Fibroblast of skin of back (primary cell): ENCODE measurements at regions not wholly inside any gene's neighbourhood (a gene's known extent, or its start where the extent isn't known, plus 50 kb on each side); places are given as distances from the start of the nearest gene placed in this dataset.
A peak's percentile ranks its signal among the peaks of the same experiment; 100 is the strongest.

Experiments
- DNase-seq: peaks from one replicate; pipeline ENCODE4 v3.0.0-alpha.2; 2013

DNA sequence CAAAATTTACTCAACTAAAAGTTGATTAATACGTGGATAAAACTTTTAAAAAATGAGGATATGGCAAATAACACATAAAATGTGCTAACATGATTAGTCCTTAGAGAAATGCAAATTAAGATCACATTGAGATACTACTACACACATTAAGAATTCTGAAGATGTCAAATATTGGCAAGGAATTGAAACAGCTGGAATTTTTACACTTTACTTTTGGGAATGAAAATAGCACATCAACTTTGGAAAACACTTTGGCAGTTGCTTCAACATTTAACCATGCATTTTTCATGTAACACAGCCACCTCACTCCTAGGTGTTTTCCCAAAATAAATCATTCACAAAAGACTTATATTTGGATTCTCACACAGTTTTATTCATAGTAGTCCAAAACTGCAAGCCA is 687.9 kb upstream of the SETBP1 start:
- DNase-seq: no peak

DNA sequence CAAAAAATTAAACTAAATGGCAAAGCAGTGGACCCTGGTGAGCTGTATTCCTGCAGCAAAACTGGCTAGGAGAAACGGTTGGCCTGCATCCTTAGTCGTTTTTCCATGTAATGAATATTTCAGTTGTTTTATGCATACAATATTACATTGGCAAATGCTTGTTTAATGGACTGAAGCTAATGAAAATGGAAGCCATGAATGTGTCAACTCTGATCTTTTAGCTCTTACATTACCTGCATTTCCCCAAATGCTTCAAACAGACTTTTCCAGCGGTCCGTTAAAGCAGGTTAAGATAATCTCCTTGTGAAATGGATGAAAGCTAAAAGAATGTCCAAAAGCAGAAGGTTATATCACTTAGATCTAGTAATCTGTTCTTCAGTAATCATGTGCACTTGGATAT is 686.3 kb upstream of the SETBP1 start:
- DNase-seq: no peak

DNA sequence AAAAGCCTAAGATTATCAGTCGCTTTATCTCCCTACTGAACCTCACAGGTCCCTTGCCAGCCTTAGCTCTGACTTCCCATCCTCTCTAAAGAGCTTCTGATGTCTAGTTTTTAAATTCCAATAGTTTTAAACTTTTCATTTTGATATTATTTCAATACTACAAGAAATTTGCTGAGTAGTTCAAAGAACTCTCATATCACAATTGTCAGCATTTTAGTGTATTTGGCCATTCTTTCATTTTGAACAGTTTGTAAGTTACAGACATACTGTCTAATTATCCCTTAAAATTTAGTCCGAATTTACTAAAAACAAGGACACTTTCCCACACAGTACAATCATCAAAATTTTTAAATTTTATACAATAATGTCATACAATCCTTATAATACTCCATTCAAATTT is 666.8 kb upstream of the SETBP1 start:
- DNase-seq: no peak

DNA sequence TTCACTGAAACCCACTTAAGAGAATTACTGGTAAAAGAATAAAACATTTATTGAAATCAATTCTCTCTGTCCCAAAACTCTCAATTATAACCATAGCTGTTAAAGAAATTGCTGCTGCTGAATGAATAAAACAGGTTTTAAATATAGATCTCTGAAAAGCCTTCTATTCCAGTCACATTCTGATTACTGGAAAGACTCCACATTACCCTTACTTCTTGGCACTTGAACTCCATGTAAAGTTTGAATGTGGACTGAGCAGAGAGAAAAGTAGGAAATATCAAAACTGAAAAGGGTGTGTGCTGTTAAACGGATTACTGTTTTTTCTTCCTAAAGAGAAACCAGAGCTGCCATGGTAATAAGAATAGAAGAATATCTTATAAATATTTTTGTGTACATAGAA is 655.3 kb upstream of the SETBP1 start:
- DNase-seq: no peak

DNA sequence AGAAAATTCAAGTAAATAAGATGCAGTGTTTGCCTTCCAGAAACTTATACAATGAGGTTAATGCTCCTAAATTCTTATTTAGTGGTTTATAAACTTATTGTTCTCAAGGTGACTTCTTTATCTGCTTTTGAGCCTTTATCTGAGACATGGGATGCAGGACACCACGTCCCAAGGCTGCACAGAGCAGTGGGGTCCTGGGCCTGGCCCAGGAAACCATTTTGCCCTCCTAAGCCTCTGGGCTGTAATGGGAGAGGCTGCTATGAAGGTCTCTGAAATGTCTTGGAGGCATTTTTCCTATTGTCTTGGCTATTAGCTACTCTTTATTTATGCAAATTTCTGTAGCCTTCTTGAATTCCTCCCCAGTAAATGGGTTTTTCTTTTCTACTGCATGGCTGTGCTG is 652.6 kb upstream of the SETBP1 start:
- DNase-seq: no peak

DNA sequence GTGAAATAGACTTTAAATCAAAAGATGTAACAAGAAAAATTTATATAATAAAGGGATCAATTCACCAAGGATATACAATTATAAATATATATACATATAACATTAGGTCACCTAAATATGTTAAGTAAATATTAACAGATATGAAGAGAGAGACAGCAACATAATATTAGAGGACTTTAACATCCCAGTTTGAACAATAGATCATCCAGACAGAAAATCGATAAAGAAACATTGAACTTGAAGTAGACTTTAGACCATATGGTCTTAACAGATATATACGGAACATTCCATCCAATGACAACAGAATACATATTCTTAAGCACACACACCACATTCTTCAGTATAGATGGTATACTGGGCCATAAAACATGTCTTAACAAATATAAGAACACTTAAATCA is 649.6 kb upstream of the SETBP1 start:
- no peak for DNase-seq

DNA sequence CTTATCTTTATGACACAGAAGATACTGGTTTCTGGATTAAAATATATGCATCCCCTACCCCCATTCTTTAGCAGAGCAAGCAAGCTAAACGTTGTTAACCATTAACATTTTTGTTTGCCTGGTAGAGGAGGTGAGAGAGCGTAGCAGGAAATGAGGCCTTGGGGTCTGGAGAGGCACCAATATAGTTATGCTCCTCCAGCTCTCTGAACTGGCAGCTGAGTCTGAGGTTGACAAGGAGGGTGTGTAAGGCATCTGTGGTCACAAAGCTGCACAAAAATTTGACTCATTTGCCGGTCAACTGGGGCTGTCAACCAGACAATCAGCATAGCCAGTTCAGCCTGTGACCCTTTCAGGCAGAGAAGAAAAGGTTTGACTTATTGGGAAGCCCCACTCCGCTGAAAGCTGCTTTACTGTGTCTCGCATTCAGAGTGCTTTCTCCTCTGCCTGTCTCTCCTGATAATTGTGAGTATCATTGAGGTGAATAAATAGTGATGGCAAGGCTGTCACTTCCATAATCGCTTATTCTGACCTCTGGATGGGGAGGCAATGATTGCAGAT is 647.5 kb upstream of the SETBP1 start:
- no peak for DNase-seq

DNA sequence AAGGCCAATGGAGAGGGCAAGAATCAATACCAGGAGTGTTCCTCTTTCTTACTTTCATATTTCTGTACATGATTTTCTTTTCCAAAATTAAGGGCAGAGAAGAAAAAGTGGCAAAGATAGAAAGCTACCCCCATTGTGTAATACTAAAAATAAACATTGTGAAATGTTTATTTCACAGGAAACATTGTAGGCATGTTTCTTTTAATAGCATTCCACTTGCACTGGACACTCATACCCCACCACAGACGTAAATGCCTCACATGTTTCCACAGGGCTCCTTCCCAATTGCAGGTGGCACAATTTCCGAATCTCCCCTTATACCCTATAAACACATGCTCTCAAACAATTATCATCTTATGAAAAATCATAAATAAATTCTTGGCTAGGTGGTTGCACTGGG is 645.1 kb upstream of the SETBP1 start:
- no peak for DNase-seq

DNA sequence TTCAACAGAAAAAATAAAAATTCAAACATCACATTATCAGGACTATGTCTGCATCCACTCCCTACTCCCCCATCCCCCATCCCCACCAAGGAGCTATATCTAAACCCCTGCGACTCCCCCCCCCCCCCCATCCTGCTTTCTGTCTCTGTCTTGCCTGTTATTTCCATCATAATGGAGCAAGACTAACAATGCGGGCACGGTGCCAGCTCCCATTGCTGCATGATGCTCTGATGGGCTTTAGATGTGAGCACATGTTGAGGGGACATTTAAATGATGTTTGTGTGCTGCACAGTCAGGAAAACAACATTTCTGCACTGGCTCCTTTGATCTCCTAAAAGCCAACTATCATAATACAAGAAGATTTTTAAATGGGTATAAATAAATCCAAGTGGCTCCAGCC is 644.2 kb upstream of the SETBP1 start:
- no peak for DNase-seq

DNA sequence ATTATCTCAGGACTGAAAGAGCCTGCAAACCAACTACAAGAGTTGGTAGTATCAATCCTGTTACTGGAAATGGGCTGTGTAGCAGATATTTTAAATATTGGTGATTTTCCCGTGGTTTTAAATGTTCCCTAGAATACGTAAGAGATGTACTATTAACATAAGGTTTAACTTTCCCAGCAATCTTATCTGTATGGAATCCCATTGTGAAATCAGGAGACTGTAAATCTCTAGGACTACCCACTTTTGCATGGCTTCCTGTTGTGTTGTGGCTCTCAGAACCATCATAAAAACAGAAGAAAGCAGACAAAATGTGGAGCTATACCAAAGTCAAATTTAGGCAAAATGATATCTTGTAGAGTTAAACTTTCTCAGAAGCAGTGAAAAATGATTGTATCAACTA is 641.5 kb upstream of the SETBP1 start:
- DNase-seq: no peak

DNA sequence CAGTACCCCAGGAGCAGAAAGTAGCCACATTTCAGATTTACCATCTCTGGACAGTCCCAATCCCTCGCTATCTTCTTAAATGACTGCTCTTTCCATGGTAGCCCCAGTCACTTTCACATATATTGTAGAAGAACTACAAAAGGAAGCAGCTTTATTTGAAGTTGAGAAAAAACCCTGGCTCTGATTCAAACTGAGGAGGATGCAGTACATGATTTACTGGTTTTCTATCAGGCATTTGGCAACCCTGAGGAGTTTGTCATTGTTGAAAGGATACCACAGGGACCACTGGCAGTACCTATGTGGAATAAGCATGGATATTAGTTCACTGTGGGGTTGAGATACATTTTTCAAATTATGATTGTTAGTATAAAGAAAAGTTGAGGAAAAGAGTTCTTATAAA is 640.9 kb upstream of the SETBP1 start:
- no peak for DNase-seq

DNA sequence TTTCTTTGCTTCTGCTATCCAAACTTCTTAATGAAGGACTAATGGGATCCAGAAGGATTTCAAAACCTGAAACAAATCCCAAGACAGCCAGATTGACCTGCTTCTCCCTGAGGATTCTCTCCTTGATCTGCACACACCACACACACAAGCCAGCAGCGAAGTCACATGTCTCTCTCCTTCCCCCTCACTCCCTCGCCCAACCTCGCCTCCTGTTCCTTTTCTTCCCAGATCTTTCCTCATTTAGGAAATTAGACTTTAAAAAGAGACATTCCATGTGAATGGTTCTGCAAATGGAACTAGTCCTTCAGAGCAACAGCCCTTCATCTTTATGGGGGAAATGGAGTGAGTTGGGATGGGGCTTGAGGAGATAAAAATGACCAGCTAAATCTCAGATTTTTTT is 639.1 kb upstream of the SETBP1 start:
- DNase-seq: no peak

DNA sequence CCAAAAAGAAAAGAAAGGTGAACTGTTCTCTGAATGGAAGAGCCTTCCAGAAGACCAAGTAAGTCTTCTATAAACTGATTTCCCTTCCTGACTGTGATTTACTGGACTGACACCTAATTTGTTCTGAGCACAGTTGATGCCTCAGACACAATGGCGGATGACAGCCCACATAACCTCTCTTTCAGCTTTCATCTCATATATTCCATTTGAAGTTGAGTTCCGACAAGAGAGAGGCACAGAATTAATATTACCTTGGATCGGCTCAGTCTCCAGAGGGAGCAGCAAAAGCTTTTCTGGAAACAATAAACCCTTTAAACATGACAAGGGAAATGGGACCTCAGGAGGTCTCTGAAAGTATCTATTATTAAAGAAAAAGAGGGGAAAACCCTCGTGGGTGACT is 638.7 kb upstream of the SETBP1 start:
- DNase-seq: no peak

DNA sequence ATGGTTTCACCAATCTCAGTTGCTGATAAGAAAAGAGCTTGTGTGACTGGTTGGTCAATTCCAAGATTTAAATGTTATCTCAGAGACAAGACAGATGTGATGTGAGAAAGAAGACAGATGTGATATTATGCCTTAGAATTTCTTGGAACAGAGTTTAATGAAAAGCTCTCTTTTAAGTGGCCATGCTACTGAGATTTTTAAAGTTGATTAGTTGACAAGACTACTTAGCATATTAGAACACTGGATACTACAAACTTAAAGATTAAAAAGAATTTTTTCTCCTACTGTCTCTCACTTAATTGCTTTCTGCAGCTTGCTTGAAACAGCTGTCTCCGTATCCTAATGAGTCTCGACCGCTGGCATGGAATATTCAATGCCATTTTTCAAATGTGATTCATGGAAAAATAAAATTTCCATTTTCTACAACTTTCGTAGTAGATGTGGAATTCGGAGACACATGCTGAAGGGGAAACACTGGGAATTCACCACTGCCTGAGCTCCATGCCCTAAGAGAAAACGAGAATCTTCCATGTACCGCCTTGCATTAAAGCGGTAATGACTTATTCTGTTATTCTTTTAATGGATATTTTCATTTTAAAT is 634.2 kb upstream of the SETBP1 start:
- no peak for DNase-seq

DNA sequence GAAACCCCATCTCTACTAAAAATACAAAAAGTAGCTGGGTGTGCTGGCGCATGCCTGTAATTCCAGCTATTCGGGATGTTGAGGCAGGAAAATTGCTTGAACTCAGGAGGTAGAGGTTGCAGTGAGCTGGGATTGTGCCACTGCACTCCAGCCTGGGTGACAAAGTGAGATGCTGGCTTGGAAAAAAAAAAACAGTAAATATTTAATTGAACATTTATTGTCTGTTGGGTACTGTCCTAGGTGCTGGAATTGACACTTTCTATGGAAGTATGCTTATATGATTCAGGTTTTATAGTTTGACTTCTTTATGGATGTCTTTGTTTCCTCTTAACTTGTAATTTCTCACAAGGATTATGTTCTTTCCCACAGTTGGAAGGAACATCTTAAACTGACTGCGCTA is 633.1 kb upstream of the SETBP1 start:
- no peak for DNase-seq

DNA sequence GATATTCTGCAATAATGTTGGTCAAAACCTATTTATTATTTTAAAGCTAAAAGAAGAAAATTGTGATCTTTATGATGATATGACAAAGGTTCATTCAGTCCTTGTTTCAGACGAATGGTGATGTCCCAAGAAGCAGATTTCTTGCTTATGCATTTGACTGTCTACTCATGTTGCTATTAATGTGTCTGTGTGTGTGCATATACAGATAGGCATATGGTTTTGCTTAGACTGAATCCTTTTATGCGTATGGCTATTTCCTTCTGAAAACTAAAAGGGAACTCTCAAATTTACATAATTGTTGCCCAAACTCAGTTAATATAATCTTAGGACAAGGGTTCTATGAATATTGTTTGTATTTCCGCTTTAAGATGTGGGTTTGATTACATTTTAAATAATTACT is 632.3 kb upstream of the SETBP1 start:
- DNase-seq: no peak

DNA sequence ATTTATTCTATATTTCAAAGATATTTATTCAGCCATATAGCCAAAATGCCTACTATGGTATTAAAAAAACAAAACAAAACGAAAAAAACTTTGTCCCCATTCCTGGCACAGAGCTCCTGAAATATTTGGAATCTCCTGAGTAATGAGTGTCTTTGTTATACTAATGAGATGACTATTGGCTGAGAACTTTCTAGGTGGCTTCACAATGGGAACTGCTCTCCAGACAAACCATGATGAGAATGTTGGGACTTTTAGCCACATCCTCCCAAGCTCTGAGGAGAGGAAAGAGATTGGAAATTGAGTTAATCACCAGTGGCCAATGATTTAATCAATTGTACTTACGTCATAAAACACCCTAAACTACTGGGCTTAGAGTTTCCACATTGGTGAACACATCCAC is 631.8 kb upstream of the SETBP1 start:
- no peak for DNase-seq

DNA sequence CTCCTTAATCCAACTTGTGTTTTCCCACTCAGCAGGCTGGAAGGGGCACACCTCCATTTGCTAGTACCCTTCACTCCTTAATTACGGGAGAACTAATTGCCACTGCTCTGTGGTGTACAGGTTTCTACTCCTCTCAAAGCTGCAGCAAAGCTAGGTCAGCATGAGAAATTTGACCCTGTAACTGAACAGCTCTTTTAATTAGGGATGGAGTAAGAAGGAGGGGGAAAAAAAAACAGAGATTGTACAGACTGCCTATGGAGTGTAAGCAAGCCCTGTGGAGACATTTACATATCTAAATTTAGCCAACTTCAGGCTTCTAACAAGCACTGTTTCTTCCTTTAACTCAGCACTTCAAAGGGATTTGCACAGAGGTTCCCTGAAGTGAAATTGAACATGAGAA is 629.7 kb upstream of the SETBP1 start:
- DNase-seq: no peak

DNA sequence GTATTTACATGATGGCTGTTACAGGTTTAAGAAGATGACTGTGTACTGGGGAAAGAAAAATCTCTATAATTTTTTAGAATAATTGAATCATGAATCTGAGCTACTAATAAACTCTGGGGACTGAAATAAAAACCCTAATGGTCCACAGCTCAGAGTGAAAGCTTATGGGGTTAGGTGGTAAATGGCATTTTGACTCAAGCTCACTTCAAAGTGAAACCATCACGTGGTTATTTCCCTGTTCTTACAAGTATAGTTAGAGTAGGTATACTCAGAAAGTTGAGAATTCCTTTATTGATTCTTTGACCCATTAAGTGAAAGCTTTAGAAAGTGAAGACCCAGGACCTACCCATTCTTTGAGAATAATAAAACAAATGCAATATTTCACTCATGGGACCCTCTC is 626.2 kb upstream of the SETBP1 start:
- DNase-seq: no peak

DNA sequence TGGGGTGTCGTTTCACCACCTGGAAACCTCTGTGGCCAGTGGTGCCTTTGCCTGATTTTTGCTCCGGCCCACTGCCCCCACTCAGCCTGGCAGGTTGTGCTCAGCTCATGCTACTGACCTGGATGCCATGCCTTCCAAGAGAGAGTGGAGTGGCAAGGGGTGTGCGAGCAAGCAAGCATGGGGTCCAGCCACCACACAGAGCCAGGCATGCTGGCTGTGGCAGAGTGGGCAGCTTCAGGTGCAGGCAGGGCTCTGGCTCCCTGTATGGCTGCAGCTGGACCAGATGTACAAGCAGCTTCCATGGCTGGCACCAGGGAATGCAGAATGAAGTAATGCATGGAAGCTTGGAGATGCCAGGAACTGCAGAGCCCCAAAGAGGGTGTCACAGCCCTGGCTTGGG is 620.5 kb upstream of the SETBP1 start:
- DNase-seq: no peak

DNA sequence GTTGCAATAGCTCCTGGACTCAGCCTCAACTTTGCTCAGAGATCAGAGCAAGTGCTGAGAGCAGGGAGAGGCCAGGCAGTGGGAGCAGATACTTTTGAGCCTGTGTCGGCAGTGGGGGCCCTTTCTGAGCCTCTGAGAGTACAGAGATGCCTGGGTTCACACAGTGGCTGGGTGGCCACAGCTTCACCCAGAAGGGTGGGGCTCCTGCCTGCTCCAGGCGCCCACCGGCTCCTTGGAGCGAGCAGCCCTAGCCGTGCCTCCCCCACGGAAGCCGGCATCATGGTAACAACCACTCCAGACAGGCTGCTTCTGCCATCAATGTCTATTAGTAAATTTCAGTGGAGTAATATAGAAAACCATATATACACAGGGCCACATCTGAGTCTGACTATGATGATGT is 619.2 kb upstream of the SETBP1 start:
- no peak for DNase-seq

DNA sequence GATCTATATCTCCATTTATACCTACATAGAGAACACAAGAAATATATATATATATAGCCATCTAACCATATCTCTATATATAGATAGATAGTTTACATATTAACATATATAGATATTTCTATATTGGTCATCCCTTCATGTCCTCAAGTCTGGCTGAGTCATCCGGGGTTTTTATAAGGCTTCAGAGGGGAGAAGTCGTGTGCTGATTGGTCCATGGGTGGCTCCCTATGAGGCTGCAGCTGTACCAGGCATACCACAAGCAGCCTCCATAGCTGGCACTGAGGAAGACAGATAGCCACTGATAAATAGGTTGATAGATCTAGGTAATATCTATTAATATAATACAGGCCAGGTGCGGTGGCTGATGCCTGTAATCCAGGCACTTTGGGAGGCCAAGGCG is 618.3 kb upstream of the SETBP1 start:
- DNase-seq: peak; percentile 28

DNA sequence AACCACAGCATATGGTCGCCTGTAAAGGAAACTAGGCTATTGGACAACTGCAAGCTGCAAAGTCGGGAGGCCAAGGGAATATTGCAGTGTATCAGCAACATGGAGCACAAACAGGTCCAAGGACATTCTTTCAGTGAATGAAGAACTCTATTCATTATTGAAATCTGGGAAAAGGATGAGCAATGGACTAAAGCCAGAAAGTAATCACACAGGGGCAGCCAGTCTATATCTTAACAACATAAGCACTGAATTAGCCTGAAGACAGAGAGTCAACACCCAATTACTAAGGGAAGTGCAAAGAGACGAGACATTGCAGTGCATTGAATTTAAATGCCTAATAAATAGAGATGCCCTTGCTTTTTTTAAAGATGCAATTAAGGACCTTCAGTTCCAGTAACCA is 615.5 kb upstream of the SETBP1 start:
- no peak for DNase-seq

DNA sequence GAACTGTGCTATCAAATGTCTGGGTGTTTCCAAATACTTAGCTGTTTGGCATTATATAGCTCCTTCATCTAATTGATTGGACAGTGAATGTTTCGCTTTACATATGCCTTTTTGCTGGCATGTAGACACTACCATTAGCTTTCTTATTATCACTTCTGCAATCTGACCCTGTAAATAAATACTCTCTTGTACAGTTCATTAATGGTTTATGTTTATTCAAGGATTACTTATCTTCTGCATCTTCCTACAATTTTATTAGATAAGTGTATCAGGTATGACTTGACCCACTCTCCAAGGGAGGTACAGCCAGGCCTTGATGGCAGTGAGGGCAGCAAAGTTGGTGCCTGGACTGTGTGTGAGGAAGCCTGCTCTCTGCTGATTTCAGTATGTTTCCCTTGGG is 614.1 kb upstream of the SETBP1 start:
- no peak for DNase-seq

DNA sequence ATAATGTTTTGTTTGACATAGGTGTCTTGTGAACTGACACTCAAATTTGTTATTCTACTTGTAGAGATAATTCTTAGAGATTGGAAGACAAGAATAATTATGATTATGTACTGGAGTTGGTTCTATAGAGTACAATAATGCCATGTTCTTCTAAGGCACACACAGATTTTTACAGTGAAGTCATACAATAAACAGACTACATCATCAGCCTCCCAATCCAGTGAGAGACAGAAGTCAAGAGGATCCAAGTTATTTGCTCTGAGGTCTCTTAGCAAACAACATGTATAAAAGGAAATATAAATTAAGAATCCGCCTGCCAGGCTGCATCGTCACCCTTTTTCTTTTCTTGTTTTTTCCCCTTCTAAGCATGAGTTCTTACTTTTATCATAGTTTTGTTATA is 613.5 kb upstream of the SETBP1 start:
- no peak for DNase-seq
